NCI-H226 (cell line): ENCODE measurements at regions not wholly inside any gene's neighbourhood (a gene's known extent, or its start where the extent isn't known, plus 50 kb on each side); places are given as distances from the start of the nearest gene placed in this dataset.

Experiments
- DNase-seq: peaks from one replicate; pipeline ENCODE4 v3.0.0-alpha.2; 2015

- DNase-seq, result no peak
Observed at GRCh38 chr1:58864654-58865053, 80.8 kb upstream of the JUN start.

GRCh38 chr1:58866578-58866977 is 82.7 kb upstream of the JUN start:
- no peak for DNase-seq

- no peak for DNase-seq
Observed at GRCh38 chr1:58869638-58870297, 85.9 kb upstream of the JUN start.

GRCh38 chr1:58870298-58870676 is 86.4 kb upstream of the JUN start:
- no peak for DNase-seq

GRCh38 chr1:58874342-58874741 is 90.5 kb upstream of the JUN start:
- no peak for DNase-seq

GRCh38 chr1:58874757-58875755 is 91.2 kb upstream of the JUN start:
- no peak for DNase-seq

- DNase-seq, result peak; percentile 38
Observed at GRCh38 chr1:58879464-58879863, 95.6 kb upstream of the JUN start.

GRCh38 chr1:58880592-58880991 is 96.7 kb upstream of the JUN start:
- no peak for DNase-seq

- DNase-seq, result peak; percentile 62
Observed at GRCh38 chr1:58881471-58881994, 97.7 kb upstream of the JUN start.

GRCh38 chr1:58882322-58882948 is 98.6 kb upstream of the JUN start:
- DNase-seq, result no peak

GRCh38 chr1:58883037-58883887 is 99.4 kb upstream of the JUN start:
- peak; percentile 98 for DNase-seq

- DNase-seq, result no peak
Observed at GRCh38 chr1:58883888-58884482, 100.1 kb upstream of the JUN start.

- DNase-seq, result no peak
Observed at GRCh38 chr1:58884706-58885661, 101.1 kb upstream of the JUN start.

- no peak for DNase-seq
Observed at GRCh38 chr1:58885998-58886397, 102.2 kb upstream of the JUN start.

GRCh38 chr1:58886611-58887010 is 102.8 kb upstream of the JUN start:
- no peak for DNase-seq

- DNase-seq, result no peak
Observed at GRCh38 chr1:58887059-58887458, 103.2 kb upstream of the JUN start.

- DNase-seq, result no peak
Observed at GRCh38 chr1:58888833-58889232, 105.0 kb upstream of the JUN start.

- no peak for DNase-seq
Observed at GRCh38 chr1:58890113-58890512, 106.3 kb upstream of the JUN start.

- no peak for DNase-seq
Observed at GRCh38 chr1:58890609-58891008, 106.8 kb upstream of the JUN start.

GRCh38 chr1:58891347-58891746 is 107.5 kb upstream of the JUN start:
- DNase-seq, result no peak
